CD4-positive, alpha-beta T cell (primary cell): ENCODE measurements at regions not wholly inside any gene's neighbourhood (a gene's known extent, or its start where the extent isn't known, plus 50 kb on each side); places are given as distances from the start of the nearest gene placed in this dataset.

Source experiments
- ATAC-seq: fragments of 200-7000 bp; cut with Tn5 transposase; one replicate; pipeline ENCODE4 v1.10.0; 2022; ENCODE audit warnings: mild to moderate bottlenecking; ENCODE audit not compliant: poor library complexity
- CTCF ChIA-PET: fragments of 350-600 bp; sonication (Branson Sonifier 250); formaldehyde crosslinking; loops from one replicate; lab custom pipeline; 2021; ENCODE audit warnings: antibody characterized with exemption, inconsistent platforms; lab: Charles Lee
- POLR2A ChIA-PET: fragments of 350-600 bp; sonication (Branson Sonifier 250); formaldehyde crosslinking; loops from one replicate; lab custom pipeline; 2021; ENCODE audit warnings: antibody characterized with exemption, inconsistent platforms; lab: Charles Lee
- DNase-seq, 14 experiments: peaks; one replicate each; pipeline ENCODE4 v3.0.0-alpha.2; 2013 to 2020; ENCODE audit warnings: mixed read lengths in 2 of 14
- H3K27ac ChIP-seq, 2 donors: one replicate each; pipeline versions ENCODE4 v1.5.1 to v1.7.0; 2013; ENCODE audit warnings: low read length in 2 of 2, low read depth in 1 of 2, mild to moderate bottlenecking in 1 of 2
- H3K27me3 ChIP-seq, 2 experiments: 1 replicate in 1 of 2; 2 replicates in 1 of 2; pipeline versions ENCODE4 v1.6.1 to v1.7.0; 2013; ENCODE audit warnings: low read length in 2 of 2, control low read depth in 1 of 2, mild to moderate bottlenecking in 1 of 2, moderate library complexity in 1 of 2; ENCODE audit not compliant: insufficient read depth in 2 of 2, control insufficient read depth in 1 of 2
- H3K36me3 ChIP-seq: one replicate; pipeline ENCODE4 v1.6.1; 2013; ENCODE audit warnings: low read length, control low read depth; ENCODE audit not compliant: insufficient read depth
- H3K4me1 ChIP-seq: one replicate; pipeline ENCODE4 v1.6.1; 2013; ENCODE audit warnings: low read length, control low read depth; ENCODE audit not compliant: insufficient read depth
- H3K4me3 ChIP-seq: one replicate; pipeline ENCODE4 v1.5.1; 2013; ENCODE audit warnings: mild to moderate bottlenecking, low read length, moderate library complexity
- H3K9me3 ChIP-seq, 2 experiments: 1 replicate in 1 of 2; 2 replicates in 1 of 2; pipeline versions ENCODE4 v1.6.1 to v1.7.0; 2013; ENCODE audit warnings: low read length in 2 of 2, mild to moderate bottlenecking in 2 of 2, control low read depth in 1 of 2, moderate library complexity in 1 of 2; ENCODE audit not compliant: control insufficient read depth in 1 of 2, insufficient read depth in 1 of 2
- H3K27ac Mint-ChIP-seq: one replicate; pipeline ENCODE4 v1.8.0; 2020; ENCODE audit warnings: mixed read lengths
- H3K27me3 Mint-ChIP-seq: one replicate; pipeline ENCODE4 v1.8.0; 2021; ENCODE audit warnings: mixed read lengths
- H3K36me3 Mint-ChIP-seq: one replicate; pipeline ENCODE4 v1.8.0; 2021; ENCODE audit warnings: low read depth, mixed read lengths
- H3K4me1 Mint-ChIP-seq: one replicate; pipeline ENCODE4 v1.8.0; 2021; ENCODE audit warnings: low read depth, mixed read lengths
- H3K4me3 Mint-ChIP-seq: one replicate; pipeline ENCODE4 v1.8.0; 2020; ENCODE audit warnings: mild to moderate bottlenecking, mixed read lengths
- H3K9me3 Mint-ChIP-seq: one replicate; pipeline ENCODE4 v1.8.0; 2020; ENCODE audit warnings: mixed read lengths
- CTCF ChIP-seq: fragments of 200-600 bp; IDR thresholded peaks from one replicate; pipeline ENCODE4 v1.8.0; 2022; ENCODE audit warnings: antibody characterized with exemption, mild to moderate bottlenecking
- intact Hi-C, 2 experiments: fragments of 100-400 bp; cut with DNase I in 1 of 2; cut with micrococcal nuclease in 1 of 2; formaldehyde crosslinking; loops; one replicate each; pipeline versions ENCODE4 v1.15.1 to v1.9.0; 2023 to 2025; cut with DNase I, micrococcal nuclease

- Mint-ChIP-seq H3K4me3 (no peak overlapping the region), H3K27me3 (no peaks in the 10 kb centered on the region), H3K4me1 (no peaks in the 10 kb centered on the region), H3K27ac (no peak overlapping the region), H3K36me3 (no peaks in the 10 kb centered on the region), H3K9me3 (peaks cover 14% of the 10 kb centered on the region)
- Histone ChIP-seq H3K4me1 (no peaks in the 10 kb centered on the region), H3K27ac (no peak overlapping the region), H3K4me3 (no peak overlapping the region), H3K9me3 (peaks cover 0 to 4% of the 10 kb centered on the region in 2 experiments), H3K27me3 (no peaks in the 10 kb centered on the region), H3K36me3 (no peaks in the 10 kb centered on the region)
- ATAC-seq (no peak), DNase-seq (no peak)
- no peak for TF ChIP-seq CTCF
- intact Hi-C loops = no loop called here
- ChIA-PET CTCF (no interaction called here), POLR2A (no interaction called here)
These were observed 790.9 kb upstream of the PRR20A start for GRCh38 chr13:56349866-56350265.

- H3K27me3 Mint-ChIP-seq = no peaks in the 10 kb centered on the region
- TF ChIP-seq CTCF = no peak
- POLR2A ChIA-PET = interaction anchor here (0.6 kb wide), 1 partner anchor 15 kb away, joined by 4 read pairs; no protein-coding TSS in a partner anchor
- H3K9me3 Mint-ChIP-seq = peaks cover 17% of the 10 kb centered on the region
- H3K4me3 Mint-ChIP-seq = no peak overlapping the region
- H3K4me1 ChIP-seq = no peaks in the 10 kb centered on the region
- no peaks in the 10 kb centered on the region for H3K4me1 Mint-ChIP-seq
- no peak overlapping the region for H3K4me3 ChIP-seq
- H3K27ac Mint-ChIP-seq = no peak overlapping the region
- H3K36me3 Mint-ChIP-seq = no peaks in the 10 kb centered on the region
- CTCF ChIA-PET = no interaction called here
- no peak overlapping the region for H3K27ac ChIP-seq
- peaks cover 0 to 4% of the 10 kb centered on the region in 2 experiments for H3K9me3 ChIP-seq
- H3K27me3 ChIP-seq = no peaks in the 10 kb centered on the region
- no peak for DNase-seq
- intact Hi-C loops = no loop called here
- no peaks in the 10 kb centered on the region for H3K36me3 ChIP-seq
- no peak for ATAC-seq
These were observed 789.7 kb upstream of the PRR20A start for GRCh38 chr13:56351041-56351440.

- Mint-ChIP-seq H3K4me1 (no peaks in the 10 kb centered on the region), H3K36me3 (no peaks in the 10 kb centered on the region), H3K4me3 (no peak overlapping the region), H3K27me3 (no peaks in the 10 kb centered on the region), H3K27ac (no peak overlapping the region), H3K9me3 (peaks cover 17% of the 10 kb centered on the region)
- DNase-seq (no peak), ATAC-seq (no peak)
- TF ChIP-seq CTCF = no peak
- Histone ChIP-seq H3K36me3 (no peaks in the 10 kb centered on the region), H3K27ac (no peak overlapping the region), H3K9me3 (peaks cover 0 to 4% of the 10 kb centered on the region in 2 experiments), H3K27me3 (no peaks in the 10 kb centered on the region), H3K4me3 (no peak overlapping the region), H3K4me1 (no peaks in the 10 kb centered on the region)
- ChIA-PET CTCF (no interaction called here), POLR2A (no interaction called here)
- intact Hi-C loops = no loop called here
These were observed 788.4 kb upstream of the PRR20A start for GRCh38 chr13:56352361-56352760.
